ENCODE measurements at regions not wholly inside any gene's neighbourhood (a gene's known extent, or its start where the extent isn't known, plus 50 kb on each side); places are given as distances from the start of the nearest gene placed in this dataset.

DNA sequence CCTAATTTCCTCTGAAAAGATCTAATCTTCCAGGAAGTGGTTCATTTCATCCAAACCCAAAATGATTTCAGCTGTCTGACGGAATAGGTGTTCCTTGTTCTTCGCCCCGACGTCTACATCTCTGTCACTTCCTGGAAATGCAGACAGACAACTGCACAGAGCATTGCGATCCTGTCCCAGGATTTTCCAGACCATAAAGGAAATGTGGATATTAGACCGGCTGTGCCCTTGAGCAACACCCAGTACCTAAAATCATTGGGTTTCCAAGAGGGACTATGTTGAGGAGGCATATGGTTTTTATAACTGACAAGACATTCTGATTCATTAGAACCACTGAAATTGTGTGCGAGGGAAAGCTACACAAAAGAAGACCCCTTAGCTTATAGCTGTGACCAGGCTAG is 74.2 kb downstream of the MSX2 start:
- no peaks in the 10 kb centered on the region for H3K9me3 ChIP-seq
- 54% methylated on average over 7 of the region's 7 CpGs for WGBS (ENCODE audit: low lambda C conversion rate)
- no peaks in the 10 kb centered on the region; the same call in none of the 2 replicates for H3K27me3 ChIP-seq (ENCODE audit: insufficient read depth)
- no peak overlapping the region for H3K9ac ChIP-seq
- H4K20me1 ChIP-seq (ENCODE audit: insufficient read depth): no peaks in the 10 kb centered on the region
- no peaks in the 10 kb centered on the region for H3K9me2 ChIP-seq
- H3K36me3 ChIP-seq (replicated peaks in 1 of 2; ENCODE audit: control insufficient read depth in 1 of 2, insufficient read depth in 2 of 2, low read length in 1 of 2): no peaks in the 10 kb centered on the region
- DNase-seq: no peak
- POLR2A ChIA-PET: no interaction called here
- H3K4me1 ChIP-seq (ENCODE audit: control insufficient read depth in 1 of 2, insufficient read depth in 2 of 2, low read depth in 1 of 2, low read length in 1 of 2): peaks cover 0 to 14% of the 10 kb centered on the region in 2 experiments; a peak in 1 of 4 replicates
- no peaks in the 10 kb centered on the region for H3K79me2 ChIP-seq (ENCODE audit: insufficient read depth)
- no peak for TF ChIP-seq MEF2A (IDR thresholded peaks at IDR 0.05; ENCODE audit: borderline replicate concordance, low read depth)
- TF ChIP-seq SMC3 (IDR thresholded peaks at IDR 0.05; ENCODE audit: low read depth, low read length): no peak
- TF ChIP-seq, protein P1, sequence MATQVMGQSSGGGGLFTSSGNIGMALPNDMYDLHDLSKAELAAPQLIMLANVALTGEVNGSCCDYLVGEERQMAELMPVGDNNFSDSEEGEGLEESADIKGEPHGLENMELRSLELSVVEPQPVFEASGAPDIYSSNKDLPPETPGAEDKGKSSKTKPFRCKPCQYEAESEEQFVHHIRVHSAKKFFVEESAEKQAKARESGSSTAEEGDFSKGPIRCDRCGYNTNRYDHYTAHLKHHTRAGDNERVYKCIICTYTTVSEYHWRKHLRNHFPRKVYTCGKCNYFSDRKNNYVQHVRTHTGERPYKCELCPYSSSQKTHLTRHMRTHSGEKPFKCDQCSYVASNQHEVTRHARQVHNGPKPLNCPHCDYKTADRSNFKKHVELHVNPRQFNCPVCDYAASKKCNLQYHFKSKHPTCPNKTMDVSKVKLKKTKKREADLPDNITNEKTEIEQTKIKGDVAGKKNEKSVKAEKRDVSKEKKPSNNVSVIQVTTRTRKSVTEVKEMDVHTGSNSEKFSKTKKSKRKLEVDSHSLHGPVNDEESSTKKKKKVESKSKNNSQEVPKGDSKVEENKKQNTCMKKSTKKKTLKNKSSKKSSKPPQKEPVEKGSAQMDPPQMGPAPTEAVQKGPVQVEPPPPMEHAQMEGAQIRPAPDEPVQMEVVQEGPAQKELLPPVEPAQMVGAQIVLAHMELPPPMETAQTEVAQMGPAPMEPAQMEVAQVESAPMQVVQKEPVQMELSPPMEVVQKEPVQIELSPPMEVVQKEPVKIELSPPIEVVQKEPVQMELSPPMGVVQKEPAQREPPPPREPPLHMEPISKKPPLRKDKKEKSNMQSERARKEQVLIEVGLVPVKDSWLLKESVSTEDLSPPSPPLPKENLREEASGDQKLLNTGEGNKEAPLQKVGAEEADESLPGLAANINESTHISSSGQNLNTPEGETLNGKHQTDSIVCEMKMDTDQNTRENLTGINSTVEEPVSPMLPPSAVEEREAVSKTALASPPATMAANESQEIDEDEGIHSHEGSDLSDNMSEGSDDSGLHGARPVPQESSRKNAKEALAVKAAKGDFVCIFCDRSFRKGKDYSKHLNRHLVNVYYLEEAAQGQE (IDR thresholded peaks at IDR 0.05; ENCODE audit: low read depth, low read length): no peak
- TF ChIP-seq, protein P2, sequence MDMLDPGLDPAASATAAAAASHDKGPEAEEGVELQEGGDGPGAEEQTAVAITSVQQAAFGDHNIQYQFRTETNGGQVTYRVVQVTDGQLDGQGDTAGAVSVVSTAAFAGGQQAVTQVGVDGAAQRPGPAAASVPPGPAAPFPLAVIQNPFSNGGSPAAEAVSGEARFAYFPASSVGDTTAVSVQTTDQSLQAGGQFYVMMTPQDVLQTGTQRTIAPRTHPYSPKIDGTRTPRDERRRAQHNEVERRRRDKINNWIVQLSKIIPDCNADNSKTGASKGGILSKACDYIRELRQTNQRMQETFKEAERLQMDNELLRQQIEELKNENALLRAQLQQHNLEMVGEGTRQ (IDR thresholded peaks at IDR 0.05; ENCODE audit: borderline replicate concordance, low read depth, low read length): no peak
- no peak for TF ChIP-seq YY1 (IDR thresholded peaks at IDR 0.05; ENCODE audit: low read depth)
- no peak for TF ChIP-seq NFIC (IDR thresholded peaks at IDR 0.05; ENCODE audit: borderline replicate concordance)
- TF ChIP-seq RAD21 (IDR thresholded peaks at IDR 0.05; ENCODE audit: low read length): no peak
- TF ChIP-seq, protein P3, sequence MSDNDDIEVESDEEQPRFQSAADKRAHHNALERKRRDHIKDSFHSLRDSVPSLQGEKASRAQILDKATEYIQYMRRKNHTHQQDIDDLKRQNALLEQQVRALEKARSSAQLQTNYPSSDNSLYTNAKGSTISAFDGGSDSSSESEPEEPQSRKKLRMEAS (IDR thresholded peaks at IDR 0.05; ENCODE audit: low read depth): no peak
- TF ChIP-seq GATA2 (CRISPR knock-in tag; IDR thresholded peaks at IDR 0.05): no peak
- TF ChIP-seq POLR2AphosphoS5 (IDR thresholded peaks at IDR 0.05; ENCODE audit: low read depth, low read length): no peak
- no peak for TF ChIP-seq FOSL2 (IDR thresholded peaks at IDR 0.05; ENCODE audit: borderline replicate concordance, low read depth)
- TF ChIP-seq TCF12 (IDR thresholded peaks at IDR 0.05): no peak
- TF ChIP-seq RCOR1 (IDR thresholded peaks at IDR 0.05; ENCODE audit: low read length): no peak
- no peak for TF ChIP-seq NRF1 (IDR thresholded peaks at IDR 0.05; ENCODE audit: low read depth, low read length)
- no peak for TF ChIP-seq EP300 (IDR thresholded peaks at IDR 0.05; ENCODE audit: borderline replicate concordance in 1 of 2, low read depth in 1 of 2, low read length in 1 of 2)
- TF ChIP-seq MXI1 (IDR thresholded peaks at IDR 0.05; ENCODE audit: low read depth, low read length): no peak
- TF ChIP-seq IRF3 (IDR thresholded peaks at IDR 0.05; ENCODE audit: low read depth, low read length): no peak
- TF ChIP-seq JUND (IDR thresholded peaks at IDR 0.05): no peak
- TF ChIP-seq GABPA (IDR thresholded peaks at IDR 0.05; ENCODE audit: low read depth): no peak
- TF ChIP-seq FOXJ3 (CRISPR knock-in tag; IDR thresholded peaks at IDR 0.05): no peak
- no peak overlapping the region for H3K4me3 ChIP-seq (ENCODE audit: low read depth in 2 of 2, low read length in 1 of 2)
- H2AFZ ChIP-seq (ENCODE audit: low read depth): no peak overlapping the region
- CTCF ChIA-PET: interaction anchor here (1.0 kb wide), 2 partner anchors 19 to 379 kb away, joined by 3 read pairs; no protein-coding TSS in a partner anchor
- H3F3A ChIP-seq (replicated peaks; ENCODE audit: insufficient read depth): no peaks in the 10 kb centered on the region
- H3K27ac ChIP-seq (ENCODE audit: low read depth in 2 of 2, low read length in 1 of 2): no peak overlapping the region; a peak in 1 of 4 replicates
- 0 out of 2 replicates have a peak overlapping the region, but pooled peaks have one; percentile 19 for H3K4me2 ChIP-seq

Data from SK-N-SH (cell line).